ENCODE measurements at regions not wholly inside any gene's neighbourhood (a gene's known extent, or its start where the extent isn't known, plus 50 kb on each side); places are given as distances from the start of the nearest gene placed in this dataset.

- H3K36me3 ChIP-seq, result no peaks in the 10 kb centered on the region
- no peak for DNase-seq
- H3K27me3 ChIP-seq (ENCODE audit: insufficient read depth, low read depth, severe bottlenecking), result peaks cover 14% of the 10 kb centered on the region
- no peak for TF ChIP-seq CTCF (IDR thresholded peaks at IDR 0.05; ENCODE audit: low read depth, low read length)
- H3K4me3 ChIP-seq (ENCODE audit: low read depth, low read length), result no peak overlapping the region
- no peak overlapping the region for H3K27ac ChIP-seq
- H3K9me3 ChIP-seq (ENCODE audit: severe bottlenecking), result no peaks in the 10 kb centered on the region
Observed at GRCh38 chr10:43867667-43868565, 219.2 kb upstream of the ZNF32 start.

GRCh38 chr10:43867113-43867512 lies 218.4 kb upstream of the ZNF32 start:
- no peak overlapping the region for H3K27ac ChIP-seq
- TF ChIP-seq CTCF (IDR thresholded peaks at IDR 0.05; ENCODE audit: low read depth, low read length), result no peak
- H3K27me3 ChIP-seq (ENCODE audit: insufficient read depth, low read depth, severe bottlenecking), result peaks cover 14% of the 10 kb centered on the region
- DNase-seq, result no peak
- H3K9me3 ChIP-seq (ENCODE audit: severe bottlenecking), result no peaks in the 10 kb centered on the region
- H3K36me3 ChIP-seq, result no peaks in the 10 kb centered on the region
- no peak overlapping the region for H3K4me3 ChIP-seq (ENCODE audit: low read depth, low read length)

- H3K4me3 ChIP-seq (ENCODE audit: low read depth, low read length), result no peak overlapping the region
- no peak for DNase-seq
- H3K36me3 ChIP-seq, result no peaks in the 10 kb centered on the region
- H3K9me3 ChIP-seq (ENCODE audit: severe bottlenecking), result no peaks in the 10 kb centered on the region
- peaks cover 14% of the 10 kb centered on the region for H3K27me3 ChIP-seq (ENCODE audit: insufficient read depth, low read depth, severe bottlenecking)
- no peak overlapping the region for H3K27ac ChIP-seq
- no peak for TF ChIP-seq CTCF (IDR thresholded peaks at IDR 0.05; ENCODE audit: low read depth, low read length)
Observed at GRCh38 chr10:43866712-43867111, 218.0 kb upstream of the ZNF32 start.

- Histone ChIP-seq H3K4me3 (ENCODE audit: low read depth, low read length) (no peak overlapping the region), H3K36me3 (no peaks in the 10 kb centered on the region), H3K9me3 (ENCODE audit: severe bottlenecking) (no peaks in the 10 kb centered on the region), H3K27ac (no peak overlapping the region), H3K27me3 (ENCODE audit: insufficient read depth, low read depth, severe bottlenecking) (peaks cover 14% of the 10 kb centered on the region)
- no peak for TF ChIP-seq CTCF (IDR thresholded peaks at IDR 0.05; ENCODE audit: low read depth, low read length)
- DNase-seq, result no peak
Observed at GRCh38 chr10:43865265-43866135, 216.8 kb upstream of the ZNF32 start.

GRCh38 chr10:43864656-43865055 lies 216.0 kb upstream of the ZNF32 start:
- no peak for TF ChIP-seq CTCF (IDR thresholded peaks at IDR 0.05; ENCODE audit: low read depth, low read length)
- Histone ChIP-seq H3K9me3 (ENCODE audit: severe bottlenecking) (no peaks in the 10 kb centered on the region), H3K36me3 (no peaks in the 10 kb centered on the region), H3K27me3 (ENCODE audit: insufficient read depth, low read depth, severe bottlenecking) (peaks cover 12% of the 10 kb centered on the region), H3K27ac (no peak overlapping the region), H3K4me3 (ENCODE audit: low read depth, low read length) (no peak overlapping the region)
- no peak for DNase-seq

Data from WERI-Rb-1 (cell line).